Osteoblast (primary cell): ENCODE measurements at regions not wholly inside any gene's neighbourhood (a gene's known extent, or its start where the extent isn't known, plus 50 kb on each side); places are given as distances from the start of the nearest gene placed in this dataset.

Experiments
- DNase-seq: peaks from one replicate; pipeline ENCODE4 v3.0.0; 2011; ENCODE audit warnings: low spot score, mixed read lengths; ENCODE audit not compliant: insufficient read length; ENCODE audit errors: missing footprints
- H2AFZ ChIP-seq: 2 replicates; pipeline ENCODE4 v1.6.0; 2011; ENCODE audit warnings: mild to moderate bottlenecking, low read length
- H3K27ac ChIP-seq: 2 replicates; pipeline ENCODE4 v1.5.1; 2011; ENCODE audit warnings: mild to moderate bottlenecking, low read depth, low read length, moderate library complexity
- H3K27me3 ChIP-seq: 2 replicates; pipeline ENCODE4 v1.6.0; 2012; ENCODE audit warnings: mild to moderate bottlenecking, control low read depth, inconsistent platforms, low read length, moderate library complexity; ENCODE audit not compliant: insufficient read depth
- H3K36me3 ChIP-seq: 2 replicates; pipeline ENCODE4 v1.5.1; 2011; ENCODE audit warnings: mild to moderate bottlenecking, low read length, control low read depth, moderate library complexity; ENCODE audit not compliant: insufficient read depth
- H3K4me1 ChIP-seq: 2 replicates; pipeline ENCODE4 v1.5.1; 2011; ENCODE audit warnings: mild to moderate bottlenecking, low read length, control low read depth, moderate library complexity; ENCODE audit not compliant: insufficient read depth
- H3K4me2 ChIP-seq: 2 replicates; pipeline ENCODE4 v1.6.0; 2011; ENCODE audit warnings: mild to moderate bottlenecking, low read length; ENCODE audit not compliant: insufficient read depth
- H3K4me3 ChIP-seq: fragments of 200-600 bp; sonication (generic); 3 replicates; pipeline ENCODE4 v1.5.1; 2012; ENCODE audit warnings: mild to moderate bottlenecking, low read length, inconsistent platforms; ENCODE audit not compliant: insufficient read depth
- H3K79me2 ChIP-seq: 2 replicates; pipeline ENCODE4 v1.6.0; 2012; ENCODE audit warnings: mild to moderate bottlenecking, low read length, control low read depth, inconsistent platforms; ENCODE audit not compliant: insufficient read depth
- H3K9me3 ChIP-seq: 2 replicates; pipeline ENCODE4 v1.5.1; 2011; ENCODE audit warnings: low read depth, low read length, control low read depth
- H4K20me1 ChIP-seq: 2 replicates; pipeline ENCODE4 v1.6.0; 2012; ENCODE audit warnings: mild to moderate bottlenecking, low read length, control low read depth; ENCODE audit not compliant: insufficient read depth
- TF ChIP-seq, protein P1 (sequence below): IDR thresholded peaks from 2 replicates; pipeline ENCODE4 v1.5.1; 2011; ENCODE audit warnings: mild to moderate bottlenecking, low read depth, low read length, moderate library complexity; ENCODE audit errors: extremely low read depth

DNA sequence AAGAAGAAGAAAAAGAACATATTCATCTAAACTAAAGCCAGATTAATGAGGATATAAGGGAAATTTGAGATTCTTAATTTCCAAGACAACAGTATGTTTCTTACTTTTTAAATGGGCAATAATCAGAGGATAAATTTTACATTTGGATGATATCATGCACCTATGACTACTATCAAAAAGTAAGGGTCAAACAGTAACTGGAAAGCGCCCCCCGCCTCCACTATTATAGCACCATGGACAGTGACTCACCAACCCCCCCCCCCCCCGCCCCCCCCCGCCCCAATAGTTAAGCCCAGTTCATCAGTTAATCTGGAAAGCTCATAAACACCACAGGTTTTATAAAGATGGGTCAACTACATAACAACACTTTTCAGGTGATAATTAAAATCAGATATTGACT, 194.3 kb upstream of the DGKB start:
- Histone ChIP-seq H3K4me1 (no peaks in the 10 kb centered on the region), H3K27ac (no peak overlapping the region), H3K9me3 (no peaks in the 10 kb centered on the region), H3K4me3 (no peak overlapping the region), H4K20me1 (no peaks in the 10 kb centered on the region), H2AFZ (no peak overlapping the region), H3K79me2 (no peaks in the 10 kb centered on the region), H3K27me3 (no peaks in the 10 kb centered on the region), H3K36me3 (no peaks in the 10 kb centered on the region), H3K4me2 (no peak overlapping the region)
- DNase-seq = no peak
- TF ChIP-seq, protein P1, sequence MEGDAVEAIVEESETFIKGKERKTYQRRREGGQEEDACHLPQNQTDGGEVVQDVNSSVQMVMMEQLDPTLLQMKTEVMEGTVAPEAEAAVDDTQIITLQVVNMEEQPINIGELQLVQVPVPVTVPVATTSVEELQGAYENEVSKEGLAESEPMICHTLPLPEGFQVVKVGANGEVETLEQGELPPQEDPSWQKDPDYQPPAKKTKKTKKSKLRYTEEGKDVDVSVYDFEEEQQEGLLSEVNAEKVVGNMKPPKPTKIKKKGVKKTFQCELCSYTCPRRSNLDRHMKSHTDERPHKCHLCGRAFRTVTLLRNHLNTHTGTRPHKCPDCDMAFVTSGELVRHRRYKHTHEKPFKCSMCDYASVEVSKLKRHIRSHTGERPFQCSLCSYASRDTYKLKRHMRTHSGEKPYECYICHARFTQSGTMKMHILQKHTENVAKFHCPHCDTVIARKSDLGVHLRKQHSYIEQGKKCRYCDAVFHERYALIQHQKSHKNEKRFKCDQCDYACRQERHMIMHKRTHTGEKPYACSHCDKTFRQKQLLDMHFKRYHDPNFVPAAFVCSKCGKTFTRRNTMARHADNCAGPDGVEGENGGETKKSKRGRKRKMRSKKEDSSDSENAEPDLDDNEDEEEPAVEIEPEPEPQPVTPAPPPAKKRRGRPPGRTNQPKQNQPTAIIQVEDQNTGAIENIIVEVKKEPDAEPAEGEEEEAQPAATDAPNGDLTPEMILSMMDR = no peak

DNA sequence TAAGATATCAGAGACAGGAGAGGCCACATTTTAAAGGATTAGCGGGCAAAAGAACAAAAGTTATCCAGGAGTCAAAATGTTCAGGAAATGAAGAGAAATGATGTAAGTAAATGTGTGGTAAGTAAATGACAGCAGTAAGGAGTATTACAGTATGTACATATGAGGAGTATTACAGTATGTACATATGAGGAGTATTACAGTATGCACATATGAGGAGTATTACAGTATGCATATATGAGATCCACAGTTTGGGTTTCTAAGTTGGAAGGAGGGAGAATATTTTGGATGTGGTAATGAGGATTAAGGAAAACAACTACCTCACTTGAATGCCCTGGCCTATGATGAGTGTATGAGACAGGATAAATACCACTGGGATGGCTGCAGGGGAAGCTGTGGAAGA, 192.4 kb upstream of the DGKB start:
- H3K4me1 ChIP-seq = no peaks in the 10 kb centered on the region
- H3K79me2 ChIP-seq = no peaks in the 10 kb centered on the region
- no peak overlapping the region for H3K4me2 ChIP-seq
- H2AFZ ChIP-seq = no peak overlapping the region
- H3K36me3 ChIP-seq = no peaks in the 10 kb centered on the region
- H3K27me3 ChIP-seq = no peaks in the 10 kb centered on the region
- H3K9me3 ChIP-seq = no peaks in the 10 kb centered on the region
- H3K27ac ChIP-seq = no peak overlapping the region
- H4K20me1 ChIP-seq = no peaks in the 10 kb centered on the region
- TF ChIP-seq, protein P1 = no peak
- no peak for DNase-seq
- H3K4me3 ChIP-seq = no peak overlapping the region

DNA sequence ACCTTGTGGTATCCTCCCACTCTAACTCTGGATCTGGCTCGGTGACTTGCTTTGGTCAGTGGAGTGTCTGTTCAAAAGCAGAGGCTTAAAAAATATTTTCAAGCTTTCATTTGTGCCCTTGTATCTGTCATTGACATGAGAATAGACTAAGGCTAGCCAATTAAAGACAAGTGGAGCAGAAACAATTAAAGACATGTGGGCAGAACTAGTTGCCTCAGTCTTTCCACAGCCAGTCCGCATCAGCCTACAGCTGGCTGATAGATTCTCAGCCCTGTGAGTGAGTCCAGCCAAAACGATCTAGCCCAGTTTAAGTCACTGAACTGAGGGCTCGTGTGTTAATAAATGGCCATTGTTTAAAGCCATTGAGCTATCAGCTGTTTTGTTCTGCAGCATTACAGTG, 185.2 kb upstream of the DGKB start:
- Histone ChIP-seq H3K27me3 (no peaks in the 10 kb centered on the region), H3K4me1 (no peaks in the 10 kb centered on the region), H2AFZ (no peak overlapping the region), H3K79me2 (no peaks in the 10 kb centered on the region), H3K27ac (no peak overlapping the region), H3K4me3 (no peak overlapping the region), H3K9me3 (no peaks in the 10 kb centered on the region), H4K20me1 (no peaks in the 10 kb centered on the region), H3K4me2 (no peak overlapping the region), H3K36me3 (no peaks in the 10 kb centered on the region)
- TF ChIP-seq, protein P1 = no peak
- DNase-seq = no peak

DNA sequence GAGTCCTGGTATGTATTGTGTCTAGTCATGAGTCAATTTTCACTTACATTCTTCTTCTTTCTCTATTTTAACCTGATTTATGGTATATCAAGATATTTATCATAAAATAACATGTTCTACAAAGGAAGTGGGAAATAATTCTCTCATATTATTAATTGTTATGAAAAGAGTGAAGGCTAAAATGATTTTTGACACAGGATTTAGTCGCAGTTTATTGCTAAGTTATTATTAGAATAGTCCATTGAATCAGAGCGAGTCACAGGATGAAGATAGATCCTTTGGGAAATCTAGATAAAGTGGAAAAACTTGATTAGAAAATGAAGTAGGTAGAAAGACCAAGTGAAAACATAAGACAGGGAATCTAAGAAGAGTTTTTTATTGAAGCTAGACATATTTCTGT, 184.3 kb upstream of the DGKB start:
- Histone ChIP-seq H4K20me1 (no peaks in the 10 kb centered on the region), H3K27ac (no peak overlapping the region), H3K27me3 (no peaks in the 10 kb centered on the region), H3K4me3 (no peak overlapping the region), H3K79me2 (no peaks in the 10 kb centered on the region), H3K4me2 (no peak overlapping the region), H2AFZ (no peak overlapping the region), H3K9me3 (no peaks in the 10 kb centered on the region), H3K4me1 (no peaks in the 10 kb centered on the region), H3K36me3 (no peaks in the 10 kb centered on the region)
- TF ChIP-seq, protein P1 = no peak
- DNase-seq = no peak
